Effector memory CD8-positive, alpha-beta T cell (primary cell): ENCODE measurements at regions not wholly inside any gene's neighbourhood (a gene's known extent, or its start where the extent isn't known, plus 50 kb on each side); places are given as distances from the start of the nearest gene placed in this dataset.
A peak's percentile ranks its signal among the peaks of the same experiment; 100 is the strongest.

Experiments used
- ATAC-seq: fragments of 150-1000 bp; cut with Tn5 transposase; replicated peaks from 2 replicates; pipeline ENCODE4 v1.10.0; 2021; ENCODE audit warnings: mild to moderate bottlenecking, moderate library complexity
- DNase-seq, 3 experiments: peaks; one replicate each; pipeline ENCODE4 v3.0.0; 2021
- H3K27ac Mint-ChIP-seq, 2 donors: one replicate each; pipeline ENCODE4 v1.8.0; 2022; ENCODE audit warnings: mild to moderate bottlenecking in 2 of 2, mixed read lengths in 2 of 2, moderate library complexity in 2 of 2
- H3K27me3 Mint-ChIP-seq, 2 donors: one replicate each; pipeline ENCODE4 v1.8.0; 2022; ENCODE audit warnings: mixed read lengths in 2 of 2
- H3K36me3 Mint-ChIP-seq: one replicate; pipeline ENCODE4 v1.8.0; 2022; ENCODE audit warnings: mild to moderate bottlenecking, moderate library complexity, mixed read lengths; ENCODE audit not compliant: insufficient read depth
- H3K4me1 Mint-ChIP-seq, 2 donors: one replicate each; pipeline ENCODE4 v1.8.0; 2022; ENCODE audit warnings: low read depth in 2 of 2, mixed read lengths in 2 of 2
- H3K4me3 Mint-ChIP-seq, 2 donors: one replicate each; pipeline ENCODE4 v1.8.0; 2022; ENCODE audit warnings: mild to moderate bottlenecking in 2 of 2, mixed read lengths in 2 of 2, moderate library complexity in 2 of 2
- H3K9me3 Mint-ChIP-seq, 2 donors: one replicate each; pipeline ENCODE4 v1.8.0; 2022; ENCODE audit warnings: mixed read lengths in 2 of 2

- Mint-ChIP-seq H3K4me1 (peaks cover 4 to 15% of the 10 kb centered on the region in 2 donors), H3K4me3 (no peak overlapping the region), H3K27ac (no peak overlapping the region), H3K9me3 (no peaks in the 10 kb centered on the region), H3K27me3 (no peaks in the 10 kb centered on the region), H3K36me3 (no peaks in the 10 kb centered on the region)
- no peak for DNase-seq
- peak; percentile 21 for ATAC-seq
Measured at GRCh38 chr10:28250782-28251181, 52.1 kb downstream of the MPP7 start.

- Mint-ChIP-seq H3K27ac (no peak overlapping the region), H3K9me3 (no peaks in the 10 kb centered on the region), H3K27me3 (no peaks in the 10 kb centered on the region), H3K4me3 (no peak overlapping the region), H3K36me3 (no peaks in the 10 kb centered on the region), H3K4me1 (peaks cover 4 to 15% of the 10 kb centered on the region in 2 donors)
- ATAC-seq: no peak
- DNase-seq: no peak
Measured at GRCh38 chr10:28250358-28250757, 52.5 kb downstream of the MPP7 start.

- no peaks in the 10 kb centered on the region for H3K27me3 Mint-ChIP-seq
- DNase-seq: no peak
- no peak overlapping the region for H3K4me3 Mint-ChIP-seq
- H3K9me3 Mint-ChIP-seq: no peaks in the 10 kb centered on the region
- H3K4me1 Mint-ChIP-seq: peaks cover 4 to 13% of the 10 kb centered on the region in 2 donors
- H3K27ac Mint-ChIP-seq: no peak overlapping the region
- no peak for ATAC-seq
- no peaks in the 10 kb centered on the region for H3K36me3 Mint-ChIP-seq
Measured at GRCh38 chr10:28249512-28249911, 53.4 kb downstream of the MPP7 start.

GRCh38 chr10:28248092-28248491 is 54.8 kb downstream of the MPP7 start:
- Mint-ChIP-seq H3K9me3 (no peaks in the 10 kb centered on the region), H3K4me1 (peaks cover 4 to 13% of the 10 kb centered on the region in 2 donors), H3K36me3 (no peaks in the 10 kb centered on the region), H3K4me3 (no peak overlapping the region), H3K27ac (no peak overlapping the region), H3K27me3 (no peaks in the 10 kb centered on the region)
- no peak for ATAC-seq
- no peak for DNase-seq

- no peak overlapping the region for H3K4me3 Mint-ChIP-seq
- H3K27me3 Mint-ChIP-seq: no peaks in the 10 kb centered on the region
- DNase-seq: no peak
- no peak overlapping the region for H3K27ac Mint-ChIP-seq
- no peak for ATAC-seq
- no peaks in the 10 kb centered on the region for H3K36me3 Mint-ChIP-seq
- peaks cover 4 to 18% of the 10 kb centered on the region in 2 donors for H3K4me1 Mint-ChIP-seq
- no peaks in the 10 kb centered on the region for H3K9me3 Mint-ChIP-seq
Measured at GRCh38 chr10:28246023-28246422, 56.8 kb downstream of the MPP7 start.

GRCh38 chr10:28243923-28244322 is 58.9 kb downstream of the MPP7 start:
- DNase-seq (no peak), ATAC-seq (no peak)
- H3K4me1 Mint-ChIP-seq: peaks cover 4 to 12% of the 10 kb centered on the region in 2 donors
- no peak overlapping the region for H3K4me3 Mint-ChIP-seq
- no peaks in the 10 kb centered on the region for H3K27me3 Mint-ChIP-seq
- no peaks in the 10 kb centered on the region for H3K9me3 Mint-ChIP-seq
- no peak overlapping the region for H3K27ac Mint-ChIP-seq
- no peaks in the 10 kb centered on the region for H3K36me3 Mint-ChIP-seq

GRCh38 chr10:28242555-28243204 is 60.2 kb downstream of the MPP7 start:
- DNase-seq: no peak

GRCh38 chr10:28241741-28242399 is 61.0 kb downstream of the MPP7 start:
- no peaks in the 10 kb centered on the region for H3K9me3 Mint-ChIP-seq
- DNase-seq (peak; percentile 44 to 49 (median 46)), ATAC-seq (peak; percentile 69)
- H3K27ac Mint-ChIP-seq: no peak overlapping the region
- H3K4me3 Mint-ChIP-seq: no peak overlapping the region
- no peaks in the 10 kb centered on the region for H3K27me3 Mint-ChIP-seq
- H3K4me1 Mint-ChIP-seq: peaks cover 0 to 8% of the 10 kb centered on the region in 2 donors
- peaks cover 7% of the 10 kb centered on the region for H3K36me3 Mint-ChIP-seq

More at GRCh38 chr10:28242555-28243204, 60.2 kb downstream of the MPP7 start:
- Mint-ChIP-seq H3K27me3 (no peaks in the 10 kb centered on the region), H3K4me3 (no peak overlapping the region), H3K27ac (no peak overlapping the region), H3K36me3 (peaks cover 4% of the 10 kb centered on the region), H3K9me3 (no peaks in the 10 kb centered on the region), H3K4me1 (peaks cover 0 to 8% of the 10 kb centered on the region in 2 donors)
- ATAC-seq: no peak

GRCh38 chr10:28240400-28240799 is 62.5 kb downstream of the MPP7 start:
- H3K27me3 Mint-ChIP-seq: no peaks in the 10 kb centered on the region
- H3K9me3 Mint-ChIP-seq: no peaks in the 10 kb centered on the region
- ATAC-seq (no peak), DNase-seq (no peak)
- H3K4me1 Mint-ChIP-seq: peaks cover 0 to 8% of the 10 kb centered on the region in 2 donors
- peaks cover 12% of the 10 kb centered on the region for H3K36me3 Mint-ChIP-seq
- H3K27ac Mint-ChIP-seq: no peak overlapping the region
- H3K4me3 Mint-ChIP-seq: no peak overlapping the region

GRCh38 chr10:28236591-28236990 is 66.3 kb downstream of the MPP7 start:
- Mint-ChIP-seq H3K4me3 (no peak overlapping the region), H3K36me3 (peaks cover 22% of the 10 kb centered on the region), H3K4me1 (peaks cover 0 to 8% of the 10 kb centered on the region in 2 donors), H3K9me3 (no peaks in the 10 kb centered on the region), H3K27me3 (no peaks in the 10 kb centered on the region), H3K27ac (no peak overlapping the region)
- ATAC-seq (no peak), DNase-seq (no peak)

- DNase-seq (no peak), ATAC-seq (no peak)
- H3K27ac Mint-ChIP-seq: no peak overlapping the region
- H3K27me3 Mint-ChIP-seq: no peaks in the 10 kb centered on the region
- H3K9me3 Mint-ChIP-seq: no peaks in the 10 kb centered on the region
- peaks cover 14 to 23% of the 10 kb centered on the region in 2 donors for H3K4me1 Mint-ChIP-seq
- peaks cover 1% of the 10 kb centered on the region for H3K36me3 Mint-ChIP-seq
- no peak overlapping the region for H3K4me3 Mint-ChIP-seq
Measured at GRCh38 chr10:28220811-28221210, 82.1 kb downstream of the MPP7 start.

GRCh38 chr10:28219251-28219650 is 83.6 kb downstream of the MPP7 start:
- ATAC-seq (no peak), DNase-seq (no peak)
- no peak overlapping the region for H3K27ac Mint-ChIP-seq
- peaks cover 17 to 26% of the 10 kb centered on the region in 2 donors for H3K4me1 Mint-ChIP-seq
- no peaks in the 10 kb centered on the region for H3K36me3 Mint-ChIP-seq
- H3K4me3 Mint-ChIP-seq: no peak overlapping the region
- H3K27me3 Mint-ChIP-seq: no peaks in the 10 kb centered on the region
- no peaks in the 10 kb centered on the region for H3K9me3 Mint-ChIP-seq

GRCh38 chr10:28217848-28218247 is 85.0 kb downstream of the MPP7 start:
- H3K36me3 Mint-ChIP-seq: peaks cover 4% of the 10 kb centered on the region
- no peaks in the 10 kb centered on the region for H3K27me3 Mint-ChIP-seq
- peak overlapping the region; percentile 25 to 54 for H3K27ac Mint-ChIP-seq
- DNase-seq (no peak), ATAC-seq (no peak)
- no peak overlapping the region for H3K4me3 Mint-ChIP-seq
- no peaks in the 10 kb centered on the region for H3K9me3 Mint-ChIP-seq
- peaks cover 23 to 31% of the 10 kb centered on the region in 2 donors for H3K4me1 Mint-ChIP-seq

GRCh38 chr10:28215930-28216329 is 86.9 kb downstream of the MPP7 start:
- no peak for DNase-seq
- no peak for ATAC-seq
- Mint-ChIP-seq H3K4me1 (peaks cover 26 to 35% of the 10 kb centered on the region in 2 donors), H3K36me3 (peaks cover 7% of the 10 kb centered on the region), H3K9me3 (no peaks in the 10 kb centered on the region), H3K27ac (no peak overlapping the region), H3K27me3 (no peaks in the 10 kb centered on the region), H3K4me3 (no peak overlapping the region)
